Fibroblast of pulmonary artery (primary cell): ENCODE measurements at regions not wholly inside any gene's neighbourhood (a gene's known extent, or its start where the extent isn't known, plus 50 kb on each side); places are given as distances from the start of the nearest gene placed in this dataset.

Source experiments
- DNase-seq: peaks from one replicate; pipeline ENCODE4 v3.0.0-alpha.2; 2010; ENCODE audit warnings: low read depth
- H3K4me3 ChIP-seq: replicated peaks from 2 replicates; pipeline ENCODE4 v1.5.1; 2011; ENCODE audit warnings: low read depth, mild to moderate bottlenecking, control low read depth, low read length, moderate library complexity
- TF ChIP-seq, protein P1 (sequence below): IDR thresholded peaks from 2 replicates; pipeline ENCODE4 v1.5.1; 2011; ENCODE audit warnings: mild to moderate bottlenecking, control low read depth, low read length, inconsistent platforms; ENCODE audit errors: missing control alignments

DNA sequence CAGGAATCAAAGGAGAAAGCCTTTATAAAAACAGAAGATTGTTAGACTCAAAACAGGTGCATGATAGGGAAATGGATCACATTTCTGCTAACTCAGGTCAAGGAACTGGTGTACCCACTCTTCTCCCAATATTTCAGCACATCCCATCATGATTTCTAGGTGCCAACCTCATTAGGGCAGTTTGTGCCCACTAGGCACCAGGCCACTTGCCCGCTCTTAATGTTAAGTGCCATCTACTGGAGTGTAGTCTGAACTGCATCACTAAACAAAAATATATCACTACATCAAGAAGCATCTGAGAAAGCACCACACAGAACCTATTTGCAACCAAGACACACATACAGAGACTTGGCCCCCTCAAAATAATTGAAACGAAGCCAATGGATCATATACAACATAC lies 140.4 kb upstream of the GRID2 start:
- DNase-seq = peak; percentile 17
- TF ChIP-seq, protein P1, sequence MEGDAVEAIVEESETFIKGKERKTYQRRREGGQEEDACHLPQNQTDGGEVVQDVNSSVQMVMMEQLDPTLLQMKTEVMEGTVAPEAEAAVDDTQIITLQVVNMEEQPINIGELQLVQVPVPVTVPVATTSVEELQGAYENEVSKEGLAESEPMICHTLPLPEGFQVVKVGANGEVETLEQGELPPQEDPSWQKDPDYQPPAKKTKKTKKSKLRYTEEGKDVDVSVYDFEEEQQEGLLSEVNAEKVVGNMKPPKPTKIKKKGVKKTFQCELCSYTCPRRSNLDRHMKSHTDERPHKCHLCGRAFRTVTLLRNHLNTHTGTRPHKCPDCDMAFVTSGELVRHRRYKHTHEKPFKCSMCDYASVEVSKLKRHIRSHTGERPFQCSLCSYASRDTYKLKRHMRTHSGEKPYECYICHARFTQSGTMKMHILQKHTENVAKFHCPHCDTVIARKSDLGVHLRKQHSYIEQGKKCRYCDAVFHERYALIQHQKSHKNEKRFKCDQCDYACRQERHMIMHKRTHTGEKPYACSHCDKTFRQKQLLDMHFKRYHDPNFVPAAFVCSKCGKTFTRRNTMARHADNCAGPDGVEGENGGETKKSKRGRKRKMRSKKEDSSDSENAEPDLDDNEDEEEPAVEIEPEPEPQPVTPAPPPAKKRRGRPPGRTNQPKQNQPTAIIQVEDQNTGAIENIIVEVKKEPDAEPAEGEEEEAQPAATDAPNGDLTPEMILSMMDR = peak; percentile 42
- H3K4me3 ChIP-seq = no peak overlapping the region

DNA sequence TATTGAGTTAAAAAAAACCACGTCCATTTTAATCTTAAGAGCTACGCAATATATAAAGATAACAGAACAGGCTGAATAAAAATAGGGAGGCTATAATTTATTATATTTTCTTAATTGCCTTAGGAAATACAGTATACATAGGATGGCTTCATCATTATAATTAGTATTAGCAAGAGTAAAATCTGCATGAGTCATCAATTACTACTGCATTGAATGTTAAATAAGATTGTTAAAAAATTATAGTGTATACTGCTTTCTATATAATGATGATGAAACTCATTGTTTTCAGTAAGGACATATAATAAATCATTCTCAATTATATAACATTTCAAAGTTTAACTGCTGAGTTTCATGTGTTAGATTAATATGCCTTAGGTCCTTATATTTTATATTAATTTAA lies 133.4 kb upstream of the GRID2 start:
- no peak overlapping the region for H3K4me3 ChIP-seq
- DNase-seq = no peak
- TF ChIP-seq, protein P1 = no peak

DNA sequence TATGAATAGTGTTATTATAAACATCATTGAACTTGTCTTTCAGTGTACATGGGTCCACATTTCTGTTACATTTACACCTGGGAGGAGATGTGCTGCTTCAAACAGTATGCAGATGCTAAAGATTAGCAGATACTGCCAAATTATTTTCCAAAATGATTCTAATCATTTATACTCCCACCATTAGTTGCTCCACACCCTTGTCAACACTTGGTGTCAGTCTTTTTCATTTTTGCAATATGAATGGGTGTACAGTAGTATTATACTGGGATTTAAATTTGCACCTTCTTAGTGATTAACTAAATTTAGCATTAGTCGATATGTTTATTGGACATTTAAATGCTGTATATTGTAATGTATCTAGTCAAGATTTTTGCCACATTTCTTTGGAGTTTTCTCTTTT lies 131.6 kb upstream of the GRID2 start:
- H3K4me3 ChIP-seq = no peak overlapping the region
- peak; percentile 19 for DNase-seq
- TF ChIP-seq, protein P1 = peak; percentile 39

DNA sequence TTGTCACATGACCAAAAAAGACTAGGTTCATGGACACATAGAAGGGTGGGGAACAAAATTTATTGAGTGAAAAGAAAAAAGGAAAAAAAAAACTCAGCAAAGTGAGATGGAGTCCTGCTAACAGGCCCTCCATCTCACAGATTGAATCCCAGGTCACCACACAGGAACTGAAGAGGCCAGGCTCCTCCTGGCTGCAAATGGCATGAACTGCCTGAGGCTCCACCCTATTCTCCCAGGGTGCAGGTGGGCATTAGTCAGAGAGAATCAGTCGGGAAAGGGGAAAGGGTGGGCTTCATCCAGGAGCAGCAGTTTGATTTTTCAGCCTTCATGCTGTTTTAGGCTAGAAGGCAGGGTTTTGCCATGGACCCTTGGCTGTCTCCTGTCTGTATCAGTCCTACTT lies 128.5 kb upstream of the GRID2 start:
- DNase-seq = no peak
- TF ChIP-seq, protein P1 = no peak
- H3K4me3 ChIP-seq = no peak overlapping the region

DNA sequence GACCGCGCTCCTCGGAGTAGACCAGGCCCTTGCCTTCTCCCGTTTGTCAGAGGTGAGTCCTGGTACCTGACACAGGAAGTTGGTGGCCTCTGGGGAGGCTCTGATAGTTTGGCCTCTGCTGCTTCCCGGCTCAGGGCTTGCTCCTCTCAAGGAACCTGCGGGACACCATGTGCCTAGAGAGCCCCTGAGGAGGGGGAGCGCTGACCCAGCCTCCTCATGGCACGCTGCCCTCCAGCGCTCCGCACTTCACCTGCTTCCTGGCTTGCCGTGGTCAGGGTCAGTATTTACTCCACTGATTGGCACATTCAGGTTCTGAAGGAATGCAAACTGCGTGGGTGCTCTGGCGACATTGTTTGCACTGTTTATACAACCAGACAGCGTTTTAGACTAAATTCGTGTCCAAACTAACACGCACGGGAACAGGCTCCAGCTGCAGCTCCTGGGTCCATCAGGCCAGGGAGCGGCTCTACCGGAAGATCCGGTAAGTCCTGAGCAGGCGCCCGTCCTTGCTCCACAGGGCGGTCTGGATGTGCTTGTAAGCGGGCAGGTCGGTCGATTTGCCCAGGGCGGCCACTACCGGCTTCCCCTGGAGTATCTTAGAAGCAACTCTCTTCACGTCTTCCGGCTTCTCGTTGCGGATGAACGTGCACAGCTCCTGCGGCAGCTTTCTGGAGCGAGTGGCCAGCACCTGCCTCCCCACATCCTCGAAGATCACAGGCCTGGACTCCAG lies 121.6 kb upstream of the GRID2 start:
- no peak for DNase-seq
- no peak overlapping the region for H3K4me3 ChIP-seq
- TF ChIP-seq, protein P1 = no peak

DNA sequence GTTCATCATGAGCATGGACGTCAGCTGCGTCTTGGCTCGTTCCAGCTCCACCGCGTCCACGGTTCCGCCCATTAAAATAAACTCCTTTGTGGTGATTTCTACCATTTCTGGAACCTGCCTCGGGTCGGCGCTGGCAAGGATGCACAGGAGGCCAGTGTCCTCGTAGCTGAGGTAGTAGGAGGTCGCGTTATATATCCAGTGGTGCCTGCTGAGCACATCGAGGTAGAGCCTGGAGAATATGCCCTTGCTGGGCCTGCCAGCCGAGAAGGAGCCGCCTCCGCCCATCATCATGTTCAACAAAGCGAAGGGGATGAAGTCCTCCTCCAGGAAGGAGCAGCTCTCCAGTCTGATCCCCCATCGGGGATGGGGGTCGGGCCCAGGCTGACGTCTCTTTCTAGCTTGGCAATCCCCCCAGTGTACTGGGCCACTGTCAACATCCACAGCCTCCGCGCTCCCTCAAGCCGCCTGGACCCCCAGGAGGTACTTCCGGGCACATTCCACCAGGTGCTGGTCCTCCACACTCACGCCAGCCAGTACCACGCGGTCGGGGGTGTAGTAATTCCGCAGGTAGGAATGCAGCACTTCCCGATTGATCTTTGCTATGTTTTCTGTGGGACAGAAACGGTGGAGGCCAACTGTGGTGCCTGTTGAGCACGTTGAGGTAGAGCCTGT lies 120.9 kb upstream of the GRID2 start:
- TF ChIP-seq, protein P1 = no peak
- DNase-seq = no peak
- H3K4me3 ChIP-seq = no peak overlapping the region
